Hematopoietic multipotent progenitor cell treated with erythropoietin and hydrocortisone succinate and interleukin-3 and kit ligand, for 8 days (in vitro differentiated cells): ENCODE measurements at regions not wholly inside any gene's neighbourhood (a gene's known extent, or its start where the extent isn't known, plus 50 kb on each side); places are given as distances from the start of the nearest gene placed in this dataset.
A peak's percentile ranks its signal among the peaks of the same experiment; 100 is the strongest.

Experiments
- DNase-seq: peaks from one replicate; pipeline ENCODE4 v3.0.0-alpha.2; 2015

GRCh38 chr11:109184376-109184775 lies 237.6 kb upstream of the C11orf87 start:
- no peak for DNase-seq

DNA sequence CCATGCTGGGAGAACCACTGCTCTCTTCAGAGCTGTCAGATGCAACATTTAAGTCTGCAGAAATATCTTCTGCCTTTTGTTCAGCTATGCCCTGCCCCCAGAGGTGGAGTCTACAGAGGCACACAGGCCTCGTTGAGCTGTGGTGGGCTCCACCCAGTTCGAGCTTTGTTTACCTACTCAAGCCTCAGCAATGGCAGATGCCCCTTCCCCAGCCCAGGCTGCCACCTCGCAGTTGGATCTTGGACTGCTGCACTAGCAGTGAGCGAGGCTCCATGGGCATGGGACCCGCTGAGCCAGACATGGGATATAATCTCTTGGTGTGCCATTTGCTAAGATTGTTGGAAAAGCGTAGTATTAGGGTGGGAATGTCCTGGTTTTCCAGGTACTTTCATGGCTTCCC lies 229.1 kb upstream of the C11orf87 start:
- DNase-seq = no peak

- DNase-seq = no peak
Observed at GRCh38 chr11:109193880-109194279, 228.1 kb upstream of the C11orf87 start.

- DNase-seq = no peak
Observed at GRCh38 chr11:109196016-109196415, 226.0 kb upstream of the C11orf87 start.

DNA sequence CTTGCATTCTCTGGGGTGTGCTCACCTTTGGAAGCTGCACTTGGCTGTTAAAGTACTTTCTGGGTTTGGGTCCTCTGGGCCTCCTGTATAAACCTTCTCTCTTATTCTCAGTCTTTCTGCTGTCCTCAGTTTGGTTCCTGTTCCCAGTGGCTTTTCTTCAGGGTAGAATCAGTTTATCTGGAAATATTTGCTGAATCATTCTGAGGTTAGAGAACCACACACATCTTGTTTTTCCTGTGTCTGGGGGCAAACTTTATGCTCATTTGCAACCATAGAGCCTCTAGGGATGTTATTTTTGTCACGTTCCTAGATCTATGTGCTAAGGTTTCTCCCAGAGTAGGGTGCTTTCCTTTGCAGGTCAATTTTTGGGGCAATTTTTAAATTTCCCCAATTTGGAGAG lies 224.3 kb upstream of the C11orf87 start:
- DNase-seq = peak; percentile 58

DNA sequence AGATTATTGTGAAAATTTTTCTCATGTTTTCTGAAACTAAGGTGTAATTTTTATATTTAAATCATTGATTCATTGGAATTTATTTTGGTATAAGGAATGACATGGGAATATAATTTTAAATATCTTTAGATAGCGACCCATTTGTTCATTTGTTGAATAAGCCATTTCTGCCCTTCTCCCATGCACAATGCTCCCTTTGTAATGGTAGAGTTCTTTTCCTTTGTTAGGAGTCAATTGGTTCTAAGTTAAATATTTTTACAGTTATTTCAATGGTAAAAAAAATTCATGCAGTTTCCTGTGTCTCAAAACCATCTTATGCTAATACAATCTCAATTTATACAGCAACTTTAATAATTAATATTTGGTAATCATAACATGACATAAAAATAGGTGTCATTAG lies 218.8 kb upstream of the C11orf87 start:
- DNase-seq = no peak

DNA sequence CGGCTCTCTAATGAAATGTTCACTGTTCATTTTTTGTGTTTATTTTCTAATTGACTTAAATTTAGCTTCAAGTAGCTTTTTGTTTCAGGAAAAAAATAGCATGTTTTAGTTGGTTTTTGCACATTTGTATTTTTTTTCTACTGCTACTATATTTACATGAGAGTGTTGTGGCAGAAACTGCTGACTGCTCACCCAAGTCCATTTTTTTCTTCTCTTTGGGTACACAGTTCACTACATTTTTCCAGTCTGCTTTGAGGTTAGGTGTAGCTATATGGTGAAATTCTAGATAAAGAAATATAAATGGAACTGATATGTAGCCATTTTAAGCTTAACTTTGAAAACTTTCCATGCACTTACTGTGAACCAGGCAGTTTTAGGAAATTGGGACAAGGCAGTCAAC lies 216.7 kb upstream of the C11orf87 start:
- no peak for DNase-seq

- DNase-seq = no peak
Observed at GRCh38 chr11:109208121-109208520, 213.9 kb upstream of the C11orf87 start.

GRCh38 chr11:109209572-109209971 lies 212.4 kb upstream of the C11orf87 start:
- DNase-seq = no peak

DNA sequence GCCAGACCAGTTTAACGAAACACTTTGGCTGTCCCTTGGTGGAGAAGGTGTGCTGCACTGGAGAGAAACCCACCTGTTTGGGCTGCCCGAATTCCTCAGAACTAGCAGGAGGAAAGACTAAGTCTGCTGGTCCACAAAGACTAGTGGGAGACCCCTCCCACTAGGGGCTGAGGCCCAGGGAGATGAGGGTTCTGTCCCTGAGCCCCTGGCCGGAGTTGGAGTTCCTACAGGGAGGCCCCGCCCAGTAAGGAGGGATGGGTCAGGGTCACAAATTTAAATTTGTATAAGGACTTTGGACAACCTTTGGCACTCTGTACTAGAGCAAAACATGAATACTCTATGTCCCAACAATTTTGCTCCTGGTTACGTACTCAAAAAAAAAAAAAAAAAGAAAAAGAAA lies 200.8 kb upstream of the C11orf87 start:
- DNase-seq = no peak

DNA sequence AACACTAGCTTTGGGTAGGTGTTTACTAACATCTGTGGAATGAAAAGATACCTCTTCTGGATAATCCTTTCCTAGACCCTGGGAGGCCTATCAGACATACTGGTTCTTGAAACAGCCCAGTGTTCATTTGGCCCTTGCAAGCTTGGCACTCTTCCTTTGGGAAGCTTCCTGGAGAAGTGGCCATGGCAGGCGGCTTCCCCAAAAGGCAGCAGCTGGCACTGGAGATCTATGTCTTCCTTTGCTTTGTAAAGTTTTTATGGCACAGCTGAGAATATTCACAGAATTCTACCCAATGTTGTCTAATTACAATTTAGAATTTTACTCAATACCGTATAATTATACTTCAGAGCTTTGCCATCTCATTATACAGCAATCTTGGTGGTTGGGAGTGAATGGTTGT lies 199.2 kb upstream of the C11orf87 start:
- DNase-seq = no peak

DNA sequence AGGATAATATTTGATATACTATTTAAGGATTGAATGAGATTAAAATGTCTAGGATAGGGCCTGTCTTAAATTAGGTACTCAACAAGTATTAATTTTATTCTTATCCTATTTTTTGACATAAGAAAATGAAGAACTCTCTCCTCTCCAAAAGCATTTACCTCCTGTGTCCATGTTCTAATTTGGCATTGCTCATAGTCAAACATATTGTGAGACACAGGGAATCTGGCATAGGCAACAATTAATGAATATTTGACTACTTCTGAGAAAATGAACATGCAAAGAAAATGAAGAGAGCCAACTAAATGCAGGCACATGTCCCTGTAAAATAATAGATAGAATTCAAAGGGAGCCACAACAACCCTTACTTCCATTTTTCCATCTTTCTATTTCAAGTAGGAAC lies 198.5 kb upstream of the C11orf87 start:
- DNase-seq = no peak

DNA sequence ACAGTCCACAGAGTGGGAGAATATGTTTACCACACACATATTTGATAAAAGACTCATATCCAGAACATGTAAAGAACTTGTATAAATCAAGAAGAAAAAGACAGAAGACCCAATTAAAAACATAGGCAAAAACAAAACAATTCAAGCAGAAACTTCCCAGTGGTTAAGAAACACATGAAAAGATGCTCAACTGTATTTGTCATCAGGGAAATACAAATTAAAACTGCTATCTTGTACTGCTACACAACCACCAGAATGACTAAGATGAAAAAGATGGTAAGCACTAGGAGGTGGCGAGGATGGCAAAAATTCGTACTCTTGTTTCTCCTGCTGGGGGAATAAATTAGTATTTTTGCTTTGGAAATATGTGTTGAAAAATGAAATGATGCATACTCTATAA lies 192.3 kb upstream of the C11orf87 start:
- DNase-seq = no peak

- DNase-seq = no peak
Observed at GRCh38 chr11:109236188-109236587, 185.8 kb upstream of the C11orf87 start.

DNA sequence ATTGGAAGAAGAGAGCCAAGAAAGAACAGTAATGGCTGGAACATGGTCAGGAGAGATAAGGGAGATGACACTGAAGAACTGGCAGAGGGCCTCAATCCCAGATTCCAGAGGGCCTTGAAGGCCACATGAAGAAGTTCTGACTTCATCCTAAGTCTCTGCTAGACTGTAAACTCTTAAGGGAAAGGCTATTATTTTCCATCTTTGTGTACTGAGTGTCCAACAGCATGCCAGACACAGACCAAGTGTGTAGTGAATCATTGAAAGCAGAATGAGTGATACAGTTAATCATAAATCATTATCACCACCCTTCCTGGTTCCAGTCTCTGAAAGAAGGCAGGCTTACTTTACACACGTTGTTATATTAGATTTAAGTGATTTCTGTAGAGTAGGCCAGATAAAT lies 185.3 kb upstream of the C11orf87 start:
- DNase-seq = no peak

GRCh38 chr11:109237636-109238035 lies 184.4 kb upstream of the C11orf87 start:
- no peak for DNase-seq

GRCh38 chr11:109241988-109242536 lies 179.9 kb upstream of the C11orf87 start:
- DNase-seq = no peak

DNA sequence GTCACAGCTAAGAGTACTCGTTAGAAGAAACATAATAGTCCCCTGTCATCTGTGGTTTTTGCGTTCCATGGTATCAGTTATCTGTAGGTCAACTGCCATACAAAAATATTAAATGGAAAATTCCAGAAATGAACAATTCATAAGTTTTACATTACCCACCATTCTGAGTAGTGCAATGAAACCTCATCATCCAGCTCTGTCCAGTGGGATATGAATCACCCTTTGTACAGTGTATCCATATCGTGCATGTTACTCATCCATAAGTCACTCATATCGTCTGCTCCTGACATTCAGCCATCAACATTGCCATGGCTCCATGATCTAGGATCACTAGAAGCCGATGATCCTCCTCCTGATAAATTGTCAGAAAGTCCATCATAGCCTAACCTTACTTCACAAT lies 174.9 kb upstream of the C11orf87 start:
- DNase-seq = no peak

DNA sequence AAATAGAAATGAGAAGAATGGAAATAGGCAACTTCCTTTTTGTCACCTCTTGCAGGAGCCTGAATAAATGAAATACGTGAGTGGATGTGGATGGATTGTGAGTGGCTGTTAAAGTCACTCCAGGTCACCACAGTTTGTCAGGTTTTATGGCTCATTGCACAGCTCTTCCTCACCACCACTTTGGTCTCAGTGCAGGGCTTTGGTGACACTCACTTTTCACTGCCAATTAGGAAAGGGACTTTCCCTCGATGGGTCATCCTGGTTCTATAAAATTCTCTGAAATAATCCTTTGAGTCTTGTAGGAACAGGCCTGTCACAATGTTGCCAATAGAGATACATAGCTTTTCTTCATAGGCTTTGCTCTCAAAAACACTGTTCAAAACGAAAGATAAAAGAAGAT lies 172.4 kb upstream of the C11orf87 start:
- DNase-seq = no peak

DNA sequence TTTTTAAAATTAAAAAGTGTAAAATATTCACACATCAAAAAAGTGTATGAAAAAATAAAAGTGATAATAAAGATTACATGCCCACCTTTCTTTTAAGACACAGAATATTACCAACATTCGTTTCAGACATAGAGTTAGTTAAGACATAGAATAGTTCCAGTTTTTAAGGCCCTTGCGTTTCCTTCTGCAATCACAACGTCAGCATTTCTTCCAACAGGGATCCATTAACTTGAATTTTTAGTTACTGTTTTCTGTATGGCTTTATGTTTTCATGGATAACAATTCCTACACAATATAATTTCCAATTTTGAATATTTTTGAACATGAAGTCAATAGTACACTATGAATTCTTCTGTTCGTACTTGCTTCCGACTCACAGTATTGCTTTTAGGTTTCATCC lies 170.8 kb upstream of the C11orf87 start:
- no peak for DNase-seq

DNA sequence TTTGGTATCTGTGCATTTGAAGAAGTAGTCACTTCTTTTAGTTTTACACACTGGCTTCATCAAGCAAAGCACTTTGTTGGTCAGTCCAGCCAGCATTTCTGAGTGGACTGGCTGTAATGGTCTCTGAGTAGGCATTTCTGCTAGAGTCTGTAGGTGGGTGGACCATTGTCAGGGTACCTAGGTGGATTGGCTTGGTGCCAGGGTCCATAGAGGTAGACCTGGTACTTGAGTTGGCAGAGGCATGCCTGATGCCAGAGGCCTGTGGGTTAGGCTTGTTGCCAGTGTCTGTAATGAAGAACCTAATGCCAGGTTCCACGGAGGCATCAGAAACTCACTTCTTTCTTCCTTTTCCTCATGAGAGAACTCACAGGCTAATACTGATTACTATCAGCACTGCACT lies 157.9 kb upstream of the C11orf87 start:
- no peak for DNase-seq

GRCh38 chr11:109267293-109268095 lies 154.5 kb upstream of the C11orf87 start:
- no peak for DNase-seq

DNA sequence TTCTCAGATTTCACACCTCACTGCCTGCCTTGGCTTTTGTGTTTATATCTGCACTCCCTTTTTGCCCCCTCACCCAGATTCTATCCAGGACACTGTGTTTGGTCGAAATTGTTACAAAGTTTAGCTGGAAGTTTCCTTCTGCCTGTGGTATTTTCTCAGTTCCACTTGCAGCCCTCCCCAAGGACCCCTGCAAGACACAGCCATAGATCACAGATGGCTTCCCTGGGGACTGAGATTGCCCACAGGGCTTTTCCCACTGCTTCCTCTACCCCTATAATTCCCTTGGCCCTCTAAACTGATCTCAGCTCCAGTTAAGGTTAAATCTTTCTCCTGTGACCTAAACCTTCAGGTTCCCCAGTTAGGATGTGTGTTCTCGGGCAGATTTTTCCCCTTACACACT lies 146.1 kb upstream of the C11orf87 start:
- no peak for DNase-seq

GRCh38 chr11:109285465-109285864 lies 136.5 kb upstream of the C11orf87 start:
- no peak for DNase-seq

- no peak for DNase-seq
Observed at GRCh38 chr11:109291553-109291952, 130.4 kb upstream of the C11orf87 start.
